ENCODE measurements at regions not wholly inside any gene's neighbourhood (a gene's known extent, or its start where the extent isn't known, plus 50 kb on each side); places are given as distances from the start of the nearest gene placed in this dataset.

DNA sequence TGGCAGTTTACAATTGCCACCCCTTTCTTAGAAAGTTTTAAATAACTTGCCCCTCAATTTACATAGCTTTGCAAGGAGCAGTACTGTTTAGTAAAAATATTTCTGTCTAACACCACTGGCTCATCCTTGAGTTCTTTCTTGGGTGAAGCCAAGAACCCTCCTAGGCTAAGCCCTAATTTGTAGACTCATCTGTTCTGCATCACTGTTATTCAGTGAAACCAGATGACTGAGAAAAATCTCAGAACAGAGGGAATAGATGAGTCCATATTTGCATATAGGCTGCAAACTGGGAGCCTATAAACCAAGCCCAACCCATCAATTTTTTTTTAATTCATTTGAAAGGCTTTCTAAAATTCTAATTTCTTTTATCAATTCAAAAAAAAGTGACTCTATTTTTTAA lies 161.4 kb upstream of the TFPI start:
- TF ChIP-seq CTCF (conservative IDR thresholded peaks at IDR 0.05; ENCODE audit: low read depth, low read length) (no peak), EZH2phosphoT487 (IDR thresholded peaks at IDR 0.05; ENCODE audit: borderline replicate concordance, low read length) (no peak), EZH2 (IDR thresholded peaks at IDR 0.05; ENCODE audit: low read length, unreplicated experiment) (no peak)

All from PC-3 (cell line).